GM23338 (cell line): ENCODE measurements at regions not wholly inside any gene's neighbourhood (a gene's known extent, or its start where the extent isn't known, plus 50 kb on each side); places are given as distances from the start of the nearest gene placed in this dataset.

ENCODE experiments used
- ATAC-seq: fragments of 200-7000 bp; cut with Tn5 transposase; 3 replicates; pipeline ENCODE4 v1.9.1; 2020
- DNase-seq: peaks from one replicate; pipeline ENCODE4 v3.0.0-alpha.2; 2015; ENCODE audit warnings: low spot score
- H2AFZ ChIP-seq: fragments of 200-600 bp; sonication (generic); 2 replicates; pipeline ENCODE4 v1.8.0; 2016; ENCODE audit warnings: antibody characterized with exemption, mild to moderate bottlenecking, moderate library complexity
- H3F3A ChIP-seq: fragments of 200-600 bp; sonication (generic); replicated peaks from 2 replicates; pipeline ENCODE4 v1.8.0; 2017; ENCODE audit warnings: antibody characterized with exemption, mixed run types, low read depth
- H3K27ac ChIP-seq: fragments of 200-600 bp; sonication (generic); 2 replicates; pipeline ENCODE4 v1.6.1; 2016; ENCODE audit warnings: low read depth
- H3K27me3 ChIP-seq: fragments of 200-600 bp; sonication (generic); 2 replicates; pipeline ENCODE4 v1.8.0; 2016; ENCODE audit warnings: mild to moderate bottlenecking, mixed run types, moderate library complexity; ENCODE audit not compliant: insufficient read depth
- H3K36me3 ChIP-seq: fragments of 200-600 bp; sonication (generic); 2 replicates; pipeline ENCODE4 v1.8.0; 2016; ENCODE audit warnings: mild to moderate bottlenecking; ENCODE audit not compliant: insufficient read depth
- H3K4me1 ChIP-seq: fragments of 200-600 bp; sonication (generic); 2 replicates; pipeline ENCODE4 v1.8.0; 2016; ENCODE audit warnings: mild to moderate bottlenecking, moderate library complexity; ENCODE audit not compliant: insufficient read depth
- H3K4me2 ChIP-seq: fragments of 200-600 bp; sonication (generic); 2 replicates; pipeline ENCODE4 v1.7.1; 2017; ENCODE audit warnings: mixed run types
- H3K4me3 ChIP-seq: fragments of 200-600 bp; sonication (generic); 2 replicates; pipeline ENCODE4 v1.6.1; 2016; ENCODE audit warnings: mixed run types
- H3K79me2 ChIP-seq: fragments of 200-600 bp; sonication (generic); replicated peaks from 2 replicates; pipeline ENCODE4 v1.8.0; 2017; ENCODE audit warnings: mild to moderate bottlenecking; ENCODE audit not compliant: insufficient read depth
- H3K9me2 ChIP-seq: fragments of 200-600 bp; sonication (generic); 2 replicates; pipeline ENCODE4 v1.8.0; 2017; ENCODE audit not compliant: insufficient read depth
- H4K20me1 ChIP-seq: fragments of 200-600 bp; sonication (generic); replicated peaks from 2 replicates; pipeline ENCODE4 v1.8.0; 2017; ENCODE audit warnings: mild to moderate bottlenecking; ENCODE audit not compliant: insufficient read depth
- H3K27ac Mint-ChIP-seq: 2 replicates; pipeline ENCODE4 v1.8.0; 2020; ENCODE audit warnings: inconsistent platforms, mild to moderate bottlenecking, moderate library complexity, mixed read lengths
- H3K27me3 Mint-ChIP-seq: 3 replicates; pipeline ENCODE4 v1.8.0; 2022; ENCODE audit warnings: low read depth, mild to moderate bottlenecking, moderate library complexity, mixed read lengths, inconsistent platforms; ENCODE audit not compliant: insufficient read depth, poor library complexity
- H3K36me3 Mint-ChIP-seq: 3 replicates; pipeline ENCODE4 v1.8.0; 2021; ENCODE audit warnings: low read depth, mild to moderate bottlenecking, inconsistent platforms, moderate library complexity, mixed read lengths
- H3K4me1 Mint-ChIP-seq: 3 replicates; pipeline ENCODE4 v1.8.0; 2020; ENCODE audit warnings: mild to moderate bottlenecking, inconsistent platforms, mixed read lengths
- H3K4me3 Mint-ChIP-seq: 3 replicates; pipeline ENCODE4 v1.8.0; 2021; ENCODE audit warnings: moderate library complexity, mild to moderate bottlenecking, inconsistent platforms, mixed read lengths
- H3K9me3 Mint-ChIP-seq: 3 replicates; pipeline ENCODE4 v1.8.0; 2020; ENCODE audit warnings: moderate library complexity, mild to moderate bottlenecking, inconsistent platforms, mixed read lengths
- CREB1 ChIP-seq: fragments of 250-450 bp; sonication (Bioruptor Pico); IDR thresholded peaks from 2 replicates; pipeline ENCODE4 v1.5.0; 2020; ENCODE audit warnings: low read depth, mild to moderate bottlenecking, moderate library complexity
- EZH2 ChIP-seq: fragments of 200-600 bp; sonication (generic); IDR thresholded peaks from one replicate; pipeline ENCODE4 v1.8.0; 2017; ENCODE audit warnings: antibody characterized with exemption, mild to moderate bottlenecking, low read depth; ENCODE audit not compliant: unreplicated experiment
- EZH2phosphoT487 ChIP-seq: fragments of 200-600 bp; sonication (generic); IDR thresholded peaks from one replicate; pipeline ENCODE4 v1.8.1; 2018; ENCODE audit warnings: antibody characterized with exemption; ENCODE audit not compliant: unreplicated experiment
- JUNB ChIP-seq: IDR thresholded peaks from one replicate; pipeline ENCODE4 v1.6.1; 2016; ENCODE audit warnings: antibody characterized with exemption; ENCODE audit not compliant: unreplicated experiment
- NANOG ChIP-seq: IDR thresholded peaks from 2 replicates; pipeline ENCODE4 v1.6.1; 2016; ENCODE audit warnings: antibody characterized with exemption, borderline replicate concordance
- POLR2AphosphoS5 ChIP-seq: IDR thresholded peaks from 2 replicates; pipeline ENCODE4 v1.6.1; 2016; ENCODE audit warnings: antibody characterized with exemption, low read depth
- STAT1 ChIP-seq: IDR thresholded peaks from one replicate; pipeline ENCODE4 v1.6.1; 2016; ENCODE audit warnings: antibody characterized with exemption; ENCODE audit not compliant: unreplicated experiment
- ZNF114 ChIP-seq: fragments of 250-450 bp; sonication (Bioruptor Pico); IDR thresholded peaks from 2 replicates; pipeline ENCODE4 v1.5.0; 2020; ENCODE audit warnings: mild to moderate bottlenecking, moderate library complexity
- ZNF331 ChIP-seq: fragments of 250-450 bp; sonication (Bioruptor Pico); IDR thresholded peaks from 2 replicates; pipeline ENCODE4 v1.5.0; 2020; ENCODE audit warnings: low read depth, mild to moderate bottlenecking, moderate library complexity
- TF ChIP-seq, protein P1 (sequence below): IDR thresholded peaks from one replicate; pipeline ENCODE4 v1.6.1; 2018; ENCODE audit warnings: antibody characterized with exemption; ENCODE audit not compliant: unreplicated experiment
- TF ChIP-seq, protein P2 (sequence below): IDR thresholded peaks from 2 replicates; pipeline ENCODE4 v1.6.1; 2016; ENCODE audit warnings: antibody characterized with exemption
- TF ChIP-seq, protein P3 (sequence below), 2 experiments: fragments of 200-600 bp in 1 of 2; sonication (generic) in 1 of 2; conservative IDR thresholded peaks; 2 replicates each; pipeline versions ENCODE4 v1.5.1 to v1.6.1; 2016 to 2017; ENCODE audit warnings: antibody characterized with exemption in 2 of 2, low read depth in 2 of 2, mild to moderate bottlenecking in 2 of 2, moderate library complexity in 1 of 2

DNA sequence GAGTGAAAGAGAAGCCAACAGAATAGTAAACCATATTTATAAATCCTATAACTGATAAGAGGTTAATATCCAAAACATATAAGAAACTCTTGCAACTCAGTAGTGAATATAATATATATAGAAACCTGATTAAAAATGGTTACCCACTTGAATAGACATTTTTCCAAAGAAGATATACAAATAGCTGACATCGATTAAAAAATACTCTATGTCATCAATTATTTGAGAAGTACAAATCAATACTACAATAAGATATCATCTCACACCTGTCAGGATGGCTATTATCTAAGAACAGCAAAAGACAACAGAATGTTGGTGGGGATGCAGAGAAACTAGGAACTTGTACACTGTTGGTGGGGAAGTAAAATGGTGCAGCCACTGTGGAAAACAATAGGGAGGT is 254.4 kb downstream of the PPARGC1A start (continued):
- TF ChIP-seq, protein P1, sequence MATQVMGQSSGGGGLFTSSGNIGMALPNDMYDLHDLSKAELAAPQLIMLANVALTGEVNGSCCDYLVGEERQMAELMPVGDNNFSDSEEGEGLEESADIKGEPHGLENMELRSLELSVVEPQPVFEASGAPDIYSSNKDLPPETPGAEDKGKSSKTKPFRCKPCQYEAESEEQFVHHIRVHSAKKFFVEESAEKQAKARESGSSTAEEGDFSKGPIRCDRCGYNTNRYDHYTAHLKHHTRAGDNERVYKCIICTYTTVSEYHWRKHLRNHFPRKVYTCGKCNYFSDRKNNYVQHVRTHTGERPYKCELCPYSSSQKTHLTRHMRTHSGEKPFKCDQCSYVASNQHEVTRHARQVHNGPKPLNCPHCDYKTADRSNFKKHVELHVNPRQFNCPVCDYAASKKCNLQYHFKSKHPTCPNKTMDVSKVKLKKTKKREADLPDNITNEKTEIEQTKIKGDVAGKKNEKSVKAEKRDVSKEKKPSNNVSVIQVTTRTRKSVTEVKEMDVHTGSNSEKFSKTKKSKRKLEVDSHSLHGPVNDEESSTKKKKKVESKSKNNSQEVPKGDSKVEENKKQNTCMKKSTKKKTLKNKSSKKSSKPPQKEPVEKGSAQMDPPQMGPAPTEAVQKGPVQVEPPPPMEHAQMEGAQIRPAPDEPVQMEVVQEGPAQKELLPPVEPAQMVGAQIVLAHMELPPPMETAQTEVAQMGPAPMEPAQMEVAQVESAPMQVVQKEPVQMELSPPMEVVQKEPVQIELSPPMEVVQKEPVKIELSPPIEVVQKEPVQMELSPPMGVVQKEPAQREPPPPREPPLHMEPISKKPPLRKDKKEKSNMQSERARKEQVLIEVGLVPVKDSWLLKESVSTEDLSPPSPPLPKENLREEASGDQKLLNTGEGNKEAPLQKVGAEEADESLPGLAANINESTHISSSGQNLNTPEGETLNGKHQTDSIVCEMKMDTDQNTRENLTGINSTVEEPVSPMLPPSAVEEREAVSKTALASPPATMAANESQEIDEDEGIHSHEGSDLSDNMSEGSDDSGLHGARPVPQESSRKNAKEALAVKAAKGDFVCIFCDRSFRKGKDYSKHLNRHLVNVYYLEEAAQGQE, result no peak
- no peak for TF ChIP-seq EZH2
- TF ChIP-seq, protein P2, sequence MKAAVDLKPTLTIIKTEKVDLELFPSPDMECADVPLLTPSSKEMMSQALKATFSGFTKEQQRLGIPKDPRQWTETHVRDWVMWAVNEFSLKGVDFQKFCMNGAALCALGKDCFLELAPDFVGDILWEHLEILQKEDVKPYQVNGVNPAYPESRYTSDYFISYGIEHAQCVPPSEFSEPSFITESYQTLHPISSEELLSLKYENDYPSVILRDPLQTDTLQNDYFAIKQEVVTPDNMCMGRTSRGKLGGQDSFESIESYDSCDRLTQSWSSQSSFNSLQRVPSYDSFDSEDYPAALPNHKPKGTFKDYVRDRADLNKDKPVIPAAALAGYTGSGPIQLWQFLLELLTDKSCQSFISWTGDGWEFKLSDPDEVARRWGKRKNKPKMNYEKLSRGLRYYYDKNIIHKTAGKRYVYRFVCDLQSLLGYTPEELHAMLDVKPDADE, result no peak
- TF ChIP-seq POLR2AphosphoS5, result no peak
- TF ChIP-seq STAT1, result no peak
- TF ChIP-seq, protein P3, sequence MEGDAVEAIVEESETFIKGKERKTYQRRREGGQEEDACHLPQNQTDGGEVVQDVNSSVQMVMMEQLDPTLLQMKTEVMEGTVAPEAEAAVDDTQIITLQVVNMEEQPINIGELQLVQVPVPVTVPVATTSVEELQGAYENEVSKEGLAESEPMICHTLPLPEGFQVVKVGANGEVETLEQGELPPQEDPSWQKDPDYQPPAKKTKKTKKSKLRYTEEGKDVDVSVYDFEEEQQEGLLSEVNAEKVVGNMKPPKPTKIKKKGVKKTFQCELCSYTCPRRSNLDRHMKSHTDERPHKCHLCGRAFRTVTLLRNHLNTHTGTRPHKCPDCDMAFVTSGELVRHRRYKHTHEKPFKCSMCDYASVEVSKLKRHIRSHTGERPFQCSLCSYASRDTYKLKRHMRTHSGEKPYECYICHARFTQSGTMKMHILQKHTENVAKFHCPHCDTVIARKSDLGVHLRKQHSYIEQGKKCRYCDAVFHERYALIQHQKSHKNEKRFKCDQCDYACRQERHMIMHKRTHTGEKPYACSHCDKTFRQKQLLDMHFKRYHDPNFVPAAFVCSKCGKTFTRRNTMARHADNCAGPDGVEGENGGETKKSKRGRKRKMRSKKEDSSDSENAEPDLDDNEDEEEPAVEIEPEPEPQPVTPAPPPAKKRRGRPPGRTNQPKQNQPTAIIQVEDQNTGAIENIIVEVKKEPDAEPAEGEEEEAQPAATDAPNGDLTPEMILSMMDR (conservative IDR thresholded peaks at IDR 0.05; ENCODE audit: low read depth in 2 of 2), result no peak
- no peak for TF ChIP-seq EZH2phosphoT487

DNA sequence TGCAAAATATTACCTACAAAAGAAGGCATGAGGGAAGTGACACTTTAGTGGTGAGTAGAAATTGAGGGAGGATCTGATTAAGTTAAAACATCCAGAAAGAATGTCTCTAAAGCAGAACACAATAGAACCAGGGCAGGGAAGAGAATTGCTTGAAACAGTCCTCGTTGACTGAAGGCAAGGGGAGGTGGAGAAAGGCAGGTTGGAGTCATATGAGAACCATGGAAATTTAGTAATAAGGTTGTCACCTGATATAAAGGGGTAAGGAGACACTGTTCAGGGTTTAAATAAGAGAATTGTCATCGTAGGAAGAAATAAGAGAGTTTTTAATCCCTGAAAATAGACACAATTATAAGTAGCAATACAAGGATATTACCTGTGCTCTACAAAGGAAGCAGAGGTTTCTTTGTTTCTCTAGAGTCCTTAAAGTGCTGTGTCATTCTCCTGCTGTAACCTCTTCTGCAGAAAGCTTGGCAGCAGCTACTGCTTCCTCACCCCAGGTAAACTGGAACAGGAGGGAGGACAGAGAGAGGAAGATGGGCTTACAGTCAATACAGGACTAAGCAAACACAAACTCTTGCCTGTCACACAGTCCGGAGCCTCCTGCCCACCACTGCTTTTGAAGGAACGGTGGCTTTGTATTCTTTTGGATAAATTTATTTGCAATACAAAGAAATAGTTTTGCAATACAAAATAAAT is 258.4 kb downstream of the PPARGC1A start:
- Mint-ChIP-seq H3K27me3 (no peaks in the 10 kb centered on the region), H3K4me3 (no peak overlapping the region), H3K36me3 (no peaks in the 10 kb centered on the region), H3K27ac (peak overlapping the region; percentile 53; the same call in 1 of the 2 replicates), H3K4me1 (peaks cover 8% of the 10 kb centered on the region), H3K9me3 (no peaks in the 10 kb centered on the region)
- Histone ChIP-seq H4K20me1 (no peaks in the 10 kb centered on the region; the same call in 1 of the 2 replicates), H3K4me1 (0 out of 2 replicates have a peak, but pooled peaks cover 13% of the 10 kb centered on the region), H2AFZ (peak overlapping the region; percentile 76), H3K27me3 (no peaks in the 10 kb centered on the region), H3K9me2 (peaks cover 8% of the 10 kb centered on the region; the same call in 1 of the 2 replicates), H3K4me3 (no peak overlapping the region), H3K36me3 (no peaks in the 10 kb centered on the region), H3K4me2 (no peak overlapping the region), H3F3A (no peaks in the 10 kb centered on the region), H3K27ac (no peak overlapping the region), H3K79me2 (no peaks in the 10 kb centered on the region)
- ATAC-seq (no peak), DNase-seq (peak; percentile 11)
- TF ChIP-seq CREB1 (CRISPR knock-in tag) (no peak), STAT1 (no peak), NANOG (no peak), EZH2phosphoT487 (no peak), JUNB (no peak), POLR2AphosphoS5 (no peak), ZNF331 (CRISPR knock-in tag) (no peak), ZNF114 (CRISPR knock-in tag) (no peak), EZH2 (no peak)
- TF ChIP-seq, protein P1, result no peak
- TF ChIP-seq, protein P3 (conservative IDR thresholded peaks at IDR 0.05; ENCODE audit: low read depth in 2 of 2), result no peak
- TF ChIP-seq, protein P2, result no peak
